Skin of body (tissue), 1 donor: ENCODE measurements at regions not wholly inside any gene's neighbourhood (a gene's known extent, or its start where the extent isn't known, plus 50 kb on each side); places are given as distances from the start of the nearest gene placed in this dataset.

Experiments used
- DNase-seq: peaks from one replicate; lab custom pipeline; 2025; lab: John Stamatoyannopoulos, UW

GRCh38 chr11:92317721-92318120 lies 93.1 kb downstream of the FAT3 start:
- DNase-seq = no peak

GRCh38 chr11:92322225-92322624 lies 97.6 kb downstream of the FAT3 start:
- no peak for DNase-seq

GRCh38 chr11:92324890-92325289 lies 100.3 kb downstream of the FAT3 start:
- DNase-seq = no peak

- no peak for DNase-seq
Measured at GRCh38 chr11:92325416-92325815, 100.8 kb downstream of the FAT3 start.

GRCh38 chr11:92329137-92329536 lies 104.5 kb downstream of the FAT3 start:
- no peak for DNase-seq

- DNase-seq = no peak
Measured at GRCh38 chr11:92329646-92330045, 105.0 kb downstream of the FAT3 start.

- DNase-seq = no peak
Measured at GRCh38 chr11:92330114-92330513, 105.5 kb downstream of the FAT3 start.

- no peak for DNase-seq
Measured at GRCh38 chr11:92332986-92333385, 108.4 kb downstream of the FAT3 start.

GRCh38 chr11:92340839-92341238 lies 116.2 kb downstream of the FAT3 start:
- no peak for DNase-seq

- no peak for DNase-seq
Measured at GRCh38 chr11:92342034-92342720, 117.6 kb downstream of the FAT3 start.

GRCh38 chr11:92342886-92343285 lies 118.3 kb downstream of the FAT3 start:
- DNase-seq = no peak

- no peak for DNase-seq
Measured at GRCh38 chr11:92346220-92346619, 121.6 kb downstream of the FAT3 start.

- no peak for DNase-seq
Measured at GRCh38 chr11:92347454-92347853, 122.8 kb downstream of the FAT3 start.

GRCh38 chr11:92349486-92350156 lies 125.0 kb downstream of the FAT3 start:
- DNase-seq = no peak

GRCh38 chr11:92357344-92357743 lies 132.7 kb downstream of the FAT3 start:
- DNase-seq = no peak

GRCh38 chr11:92357841-92358240 lies 133.2 kb downstream of the FAT3 start:
- DNase-seq = no peak

- DNase-seq = no peak
Measured at GRCh38 chr11:92361551-92361950, 136.9 kb downstream of the FAT3 start.

- no peak for DNase-seq
Measured at GRCh38 chr11:92362989-92363388, 138.4 kb downstream of the FAT3 start.

GRCh38 chr11:92364177-92364576 lies 139.6 kb downstream of the FAT3 start:
- no peak for DNase-seq

- DNase-seq = no peak
Measured at GRCh38 chr11:92376146-92376599, 151.6 kb downstream of the FAT3 start.

- no peak for DNase-seq
Measured at GRCh38 chr11:92376680-92377079, 152.1 kb downstream of the FAT3 start.

- no peak for DNase-seq
Measured at GRCh38 chr11:92380882-92381281, 156.3 kb downstream of the FAT3 start.

- DNase-seq = no peak
Measured at GRCh38 chr11:92382311-92382710, 157.7 kb downstream of the FAT3 start.
